Left lung (tissue), 4 donors: ENCODE measurements at regions not wholly inside any gene's neighbourhood (a gene's known extent, or its start where the extent isn't known, plus 50 kb on each side); places are given as distances from the start of the nearest gene placed in this dataset.

ENCODE experiments used
- ATAC-seq: fragments of 200-7000 bp; cut with Tn5 transposase; one replicate; pipeline ENCODE4 v1.9.1; 2020; ENCODE audit warnings: moderate library complexity
- DNase-seq, 4 donors: peaks; one replicate each; pipeline ENCODE4 v3.0.0-alpha.2; 2013 to 2020
- H3K27ac ChIP-seq, 2 donors: fragments of 200-600 bp; sonication (generic) in 1 of 2; one replicate each; pipeline versions ENCODE4 v1.5.0 to v1.8.0; 2020 to 2021
- H3K27me3 ChIP-seq, 2 donors: fragments of 200-600 bp; sonication (generic) in 1 of 2; one replicate each; pipeline versions ENCODE4 v1.5.0 to v1.8.0; 2020 to 2021
- H3K36me3 ChIP-seq, 2 donors: fragments of 200-600 bp; sonication (generic) in 1 of 2; one replicate each; pipeline versions ENCODE4 v1.5.0 to v1.8.0; 2020 to 2021
- H3K4me1 ChIP-seq, 2 donors: fragments of 200-600 bp; one replicate each; pipeline ENCODE4 v1.8.0; 2021
- H3K4me3 ChIP-seq, 2 donors: fragments of 200-600 bp; sonication (generic) in 1 of 2; one replicate each; pipeline versions ENCODE4 v1.5.0 to v1.8.0; 2020 to 2021; ENCODE audit warnings: mild to moderate bottlenecking in 1 of 2
- H3K9me3 ChIP-seq, 2 donors: fragments of 200-600 bp; sonication (generic) in 1 of 2; one replicate each; pipeline versions ENCODE4 v1.5.0 to v1.8.0; 2020 to 2021
- intact Hi-C, 2 donors: fragments of 100-400 bp; cut with DNase I; formaldehyde crosslinking; loops; one replicate each; pipeline versions ENCODE4 v1.11.2 to v1.14.2; 2022
- TF ChIP-seq, protein P1 (sequence below), 2 donors: fragments of 200-600 bp; sonication (generic) in 1 of 2; IDR thresholded peaks; one replicate each; pipeline versions ENCODE4 v1.5.0 to v1.8.0; 2021; ENCODE audit warnings: antibody characterized with exemption in 2 of 2
- donor health status: DM: no; HTN: yes; CAD: no.
- donor health status: DM: no; HTN: no; CAD: no.

DNA sequence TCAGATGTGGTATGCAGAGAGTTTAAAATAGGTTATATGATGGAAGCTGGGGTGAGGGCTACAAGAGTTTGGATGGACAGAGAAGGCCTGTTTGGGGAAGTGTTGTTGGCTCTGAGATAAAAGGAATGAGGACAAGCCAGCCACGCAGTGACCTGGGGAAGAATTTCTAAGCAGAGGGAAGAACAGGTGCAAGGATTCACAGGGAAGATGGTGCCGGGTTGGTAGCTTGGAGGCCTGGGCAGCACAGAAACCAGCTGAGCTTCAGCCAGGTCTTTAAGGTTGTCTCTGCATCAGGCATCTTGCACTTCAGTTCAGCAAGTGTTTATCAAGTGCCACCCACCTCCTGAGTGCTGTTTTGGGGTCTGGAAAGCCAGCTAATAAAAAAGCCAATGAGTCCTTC lies 1163.7 kb downstream of the AACS start:
- Histone ChIP-seq H3K27ac (no peak overlapping the region), H3K27me3 (no peaks in the 10 kb centered on the region), H3K9me3 (peaks cover 0 to 7% of the 10 kb centered on the region in 2 donors), H3K4me3 (no peak overlapping the region), H3K4me1 (no peaks in the 10 kb centered on the region), H3K36me3 (no peaks in the 10 kb centered on the region)
- TF ChIP-seq, protein P1, sequence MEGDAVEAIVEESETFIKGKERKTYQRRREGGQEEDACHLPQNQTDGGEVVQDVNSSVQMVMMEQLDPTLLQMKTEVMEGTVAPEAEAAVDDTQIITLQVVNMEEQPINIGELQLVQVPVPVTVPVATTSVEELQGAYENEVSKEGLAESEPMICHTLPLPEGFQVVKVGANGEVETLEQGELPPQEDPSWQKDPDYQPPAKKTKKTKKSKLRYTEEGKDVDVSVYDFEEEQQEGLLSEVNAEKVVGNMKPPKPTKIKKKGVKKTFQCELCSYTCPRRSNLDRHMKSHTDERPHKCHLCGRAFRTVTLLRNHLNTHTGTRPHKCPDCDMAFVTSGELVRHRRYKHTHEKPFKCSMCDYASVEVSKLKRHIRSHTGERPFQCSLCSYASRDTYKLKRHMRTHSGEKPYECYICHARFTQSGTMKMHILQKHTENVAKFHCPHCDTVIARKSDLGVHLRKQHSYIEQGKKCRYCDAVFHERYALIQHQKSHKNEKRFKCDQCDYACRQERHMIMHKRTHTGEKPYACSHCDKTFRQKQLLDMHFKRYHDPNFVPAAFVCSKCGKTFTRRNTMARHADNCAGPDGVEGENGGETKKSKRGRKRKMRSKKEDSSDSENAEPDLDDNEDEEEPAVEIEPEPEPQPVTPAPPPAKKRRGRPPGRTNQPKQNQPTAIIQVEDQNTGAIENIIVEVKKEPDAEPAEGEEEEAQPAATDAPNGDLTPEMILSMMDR (IDR thresholded peaks at IDR 0.05): no peak
- DNase-seq (no peak), ATAC-seq (no peak)
- intact Hi-C loops: no loop called here

DNA sequence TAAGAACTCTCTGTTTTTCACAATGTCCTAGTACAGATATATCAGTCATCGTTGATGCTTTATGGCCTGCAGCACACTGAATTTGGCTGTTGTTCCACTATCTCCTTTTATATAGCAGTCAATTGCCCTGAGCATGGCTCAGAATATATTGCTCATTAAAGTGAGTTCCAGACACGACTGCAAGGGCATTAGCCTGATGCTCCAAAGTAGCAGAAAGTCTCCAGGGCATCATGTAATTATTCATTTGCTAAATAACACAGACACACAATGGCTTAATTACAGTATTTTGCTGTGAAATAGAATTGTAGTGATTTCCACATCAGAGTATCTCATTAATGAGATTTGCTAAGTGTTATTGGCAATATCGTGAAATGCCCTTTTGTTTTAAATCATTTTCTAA lies 1167.5 kb downstream of the AACS start:
- TF ChIP-seq, protein P1 (IDR thresholded peaks at IDR 0.05): no peak
- H3K36me3 ChIP-seq: no peaks in the 10 kb centered on the region
- H3K4me1 ChIP-seq: no peaks in the 10 kb centered on the region
- DNase-seq: no peak
- intact Hi-C loops: no loop called here
- ATAC-seq: no peak
- no peaks in the 10 kb centered on the region for H3K9me3 ChIP-seq
- H3K4me3 ChIP-seq: no peak overlapping the region
- no peak overlapping the region for H3K27ac ChIP-seq
- no peaks in the 10 kb centered on the region for H3K27me3 ChIP-seq

- no peaks in the 10 kb centered on the region for H3K36me3 ChIP-seq
- no peaks in the 10 kb centered on the region for H3K9me3 ChIP-seq
- no peaks in the 10 kb centered on the region for H3K27me3 ChIP-seq
- DNase-seq (no peak), ATAC-seq (no peak)
- TF ChIP-seq, protein P1 (IDR thresholded peaks at IDR 0.05): no peak
- H3K4me3 ChIP-seq: no peak overlapping the region
- H3K4me1 ChIP-seq: no peaks in the 10 kb centered on the region
- no peak overlapping the region for H3K27ac ChIP-seq
- intact Hi-C loops: no loop called here
Observed at GRCh38 chr12:126233625-126234024, 1168.4 kb downstream of the AACS start.

- H3K9me3 ChIP-seq: no peaks in the 10 kb centered on the region
- H3K4me1 ChIP-seq: no peaks in the 10 kb centered on the region
- TF ChIP-seq, protein P1 (IDR thresholded peaks at IDR 0.05): no peak
- ATAC-seq (no peak), DNase-seq (no peak)
- no peaks in the 10 kb centered on the region for H3K36me3 ChIP-seq
- intact Hi-C loops: no loop called here
- no peaks in the 10 kb centered on the region for H3K27me3 ChIP-seq
- no peak overlapping the region for H3K4me3 ChIP-seq
- no peak overlapping the region for H3K27ac ChIP-seq
Observed at GRCh38 chr12:126243814-126244440, 1178.7 kb downstream of the AACS start.

- DNase-seq (no peak), ATAC-seq (no peak)
- no peaks in the 10 kb centered on the region for H3K36me3 ChIP-seq
- H3K4me3 ChIP-seq: no peak overlapping the region
- no peak overlapping the region for H3K27ac ChIP-seq
- intact Hi-C loops: no loop called here
- no peaks in the 10 kb centered on the region for H3K4me1 ChIP-seq
- H3K27me3 ChIP-seq: no peaks in the 10 kb centered on the region
- H3K9me3 ChIP-seq: no peaks in the 10 kb centered on the region
- TF ChIP-seq, protein P1 (IDR thresholded peaks at IDR 0.05): no peak
Observed at GRCh38 chr12:126247936-126248335, 1182.7 kb downstream of the AACS start.
